ENCODE measurements at regions not wholly inside any gene's neighbourhood (a gene's known extent, or its start where the extent isn't known, plus 50 kb on each side); places are given as distances from the start of the nearest gene placed in this dataset.
"Not testable (repeated sequence)": the region's sequence is repeated elsewhere in the genome, so short reads cannot be mapped to it uniquely, and the experiment has no call there.

GRCh38 chr2:57368190-57368589, 678.4 kb upstream of the VRK2 start:
- no peak for DNase-seq

GRCh38 chr2:57370882-57371585, 675.6 kb upstream of the VRK2 start:
- DNase-seq = no peak

GRCh38 chr2:57372237-57372984, 674.2 kb upstream of the VRK2 start:
- no peak for DNase-seq

DNA sequence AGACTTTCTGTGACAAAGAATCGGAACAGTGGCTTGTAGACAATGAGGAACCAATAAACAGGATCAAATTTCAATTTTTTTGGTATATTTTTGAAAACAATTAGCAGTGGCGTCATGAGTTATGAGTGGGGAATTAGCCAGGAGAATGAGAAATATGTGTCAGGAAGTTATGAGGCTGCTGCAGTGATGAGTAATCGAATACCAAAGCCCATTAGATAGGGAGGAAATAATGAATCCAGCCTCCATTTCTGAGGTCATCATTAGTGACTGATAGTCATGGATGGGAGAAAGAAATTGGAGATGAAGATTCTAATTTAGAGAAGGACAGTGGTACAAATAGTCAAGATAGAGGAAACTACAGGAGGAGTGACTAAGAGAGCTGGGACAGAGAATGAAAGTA, 673.1 kb upstream of the VRK2 start:
- DNase-seq = no peak

GRCh38 chr2:57376985-57377384, 669.6 kb upstream of the VRK2 start:
- no peak for DNase-seq

DNA sequence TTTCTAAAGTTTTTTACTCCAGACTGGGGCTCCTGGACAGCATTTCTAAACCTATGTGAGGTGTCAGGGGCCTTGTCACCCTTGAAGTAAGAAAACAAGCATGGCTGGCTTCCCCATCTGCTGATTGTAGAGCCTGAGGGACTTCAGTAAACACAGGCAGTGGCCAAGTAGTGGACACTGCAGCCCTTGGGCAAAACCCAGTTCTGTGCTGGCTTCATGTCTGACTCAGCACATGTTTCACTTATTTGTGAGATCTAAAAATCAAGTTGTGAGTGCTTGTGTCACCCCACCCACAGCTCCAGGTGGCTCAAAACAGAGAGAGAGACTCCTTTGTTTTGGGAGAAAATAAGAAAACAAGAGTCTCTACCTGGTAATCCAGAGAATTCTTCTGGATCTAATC, 660.3 kb upstream of the VRK2 start:
- no peak for DNase-seq

GRCh38 chr2:57396355-57397098, 650.1 kb upstream of the VRK2 start:
- DNase-seq = no peak

- DNase-seq = no peak
These were observed 648.9 kb upstream of the VRK2 start for GRCh38 chr2:57397550-57398360.

DNA sequence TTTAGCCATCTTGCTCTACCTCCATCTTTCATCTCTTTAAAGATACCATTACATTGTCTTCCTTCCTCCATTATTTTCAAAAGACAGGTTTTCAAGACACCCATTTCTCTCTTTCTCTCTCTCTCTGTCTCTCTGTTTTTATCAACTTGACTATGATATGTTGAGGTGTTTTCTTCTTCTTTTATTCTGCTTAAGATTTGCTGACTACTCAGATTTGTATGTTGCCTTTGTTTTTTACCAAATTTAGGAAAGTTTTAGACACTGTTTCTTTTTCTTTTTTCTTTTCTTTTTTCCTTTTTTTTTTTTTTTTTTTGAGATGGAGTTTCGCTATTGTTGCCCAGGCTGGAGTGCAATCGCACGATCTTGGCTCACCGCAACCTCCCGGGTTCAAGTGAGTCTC, 647.5 kb upstream of the VRK2 start:
- no peak for DNase-seq

DNA sequence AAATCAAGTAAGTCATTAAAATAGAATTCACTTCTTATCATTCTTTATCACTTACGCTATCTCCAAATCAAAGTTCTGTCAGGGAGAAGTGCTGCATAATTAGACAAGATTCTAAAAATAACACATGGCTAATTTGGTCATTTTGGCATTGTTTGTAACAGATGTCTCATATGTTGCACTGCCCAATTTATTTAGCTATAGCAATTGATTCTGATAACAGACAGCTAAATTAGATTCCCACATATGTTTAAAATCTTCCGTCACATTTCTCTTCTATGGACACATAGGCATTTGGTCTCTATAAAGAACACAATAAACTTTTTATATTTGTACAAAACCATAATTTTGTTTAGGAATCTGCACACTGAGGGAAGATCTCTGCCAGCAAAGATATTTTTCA, 644.5 kb upstream of the VRK2 start:
- no peak for DNase-seq

DNA sequence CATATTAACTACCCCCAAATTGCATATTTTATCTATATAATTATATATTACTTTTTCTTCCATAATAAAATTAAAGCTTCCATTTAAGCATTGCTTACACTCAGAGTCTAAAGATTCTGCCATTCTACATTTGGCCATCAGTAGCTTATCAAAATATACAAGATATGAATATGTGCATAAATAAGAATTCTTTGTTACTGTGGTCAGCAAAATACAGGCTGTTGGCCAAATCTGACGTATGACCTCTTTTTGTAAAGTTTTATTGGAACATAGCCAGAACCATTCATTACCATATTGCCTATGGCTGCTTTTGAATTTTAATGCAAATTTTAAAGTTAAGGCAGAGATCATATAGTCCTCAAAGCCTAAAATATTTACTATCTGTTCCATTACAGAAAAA, 643.9 kb upstream of the VRK2 start:
- no peak for DNase-seq

- no peak for DNase-seq
These were observed 638.8 kb upstream of the VRK2 start for GRCh38 chr2:57407772-57408201.

GRCh38 chr2:57408587-57408986, 638.0 kb upstream of the VRK2 start:
- no peak for DNase-seq

- DNase-seq = no peak
These were observed 629.6 kb upstream of the VRK2 start for GRCh38 chr2:57417007-57417406.

GRCh38 chr2:57418859-57419346, 627.7 kb upstream of the VRK2 start:
- DNase-seq = not testable (repeated sequence)

GRCh38 chr2:57429831-57430230, 616.8 kb upstream of the VRK2 start:
- no peak for DNase-seq

DNA sequence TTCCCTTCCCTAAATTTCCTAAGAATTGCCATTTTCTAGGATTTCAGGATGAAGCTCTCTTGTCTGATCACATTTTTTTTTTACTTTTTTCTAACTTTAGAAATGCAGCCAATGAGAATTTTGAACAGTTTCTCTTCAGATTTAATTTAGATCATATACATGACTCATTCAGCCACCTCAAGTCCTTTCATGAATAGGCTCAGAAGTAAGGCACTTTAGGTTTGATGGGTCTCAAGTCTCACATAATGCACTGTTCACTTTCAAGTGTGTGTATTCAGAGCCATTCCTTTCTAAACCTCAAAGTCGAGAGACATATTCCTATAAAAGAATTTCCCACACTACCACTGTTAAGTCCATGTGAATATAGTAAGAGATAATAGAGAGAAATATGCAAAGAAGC, 614.1 kb upstream of the VRK2 start:
- DNase-seq = no peak

GRCh38 chr2:57434441-57434840, 612.2 kb upstream of the VRK2 start:
- no peak for DNase-seq

DNA sequence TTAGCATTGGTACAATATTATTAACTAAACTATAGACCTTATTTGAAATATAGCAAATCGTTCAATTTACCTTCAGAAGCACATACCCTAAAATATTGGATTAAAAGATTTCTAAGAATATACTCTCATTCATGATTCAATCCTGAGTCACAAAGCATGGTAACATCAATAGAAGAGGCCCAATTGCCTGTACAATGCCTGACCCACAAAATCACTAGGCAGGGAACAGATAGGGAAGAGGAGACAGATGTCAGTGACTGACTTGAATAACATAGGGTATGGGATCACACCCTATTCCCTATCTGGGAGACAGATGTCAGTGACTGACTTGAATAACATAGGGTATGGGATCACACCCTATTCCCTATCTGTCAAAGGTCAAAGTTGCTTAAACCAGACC, 611.6 kb upstream of the VRK2 start:
- no peak for DNase-seq

DNA sequence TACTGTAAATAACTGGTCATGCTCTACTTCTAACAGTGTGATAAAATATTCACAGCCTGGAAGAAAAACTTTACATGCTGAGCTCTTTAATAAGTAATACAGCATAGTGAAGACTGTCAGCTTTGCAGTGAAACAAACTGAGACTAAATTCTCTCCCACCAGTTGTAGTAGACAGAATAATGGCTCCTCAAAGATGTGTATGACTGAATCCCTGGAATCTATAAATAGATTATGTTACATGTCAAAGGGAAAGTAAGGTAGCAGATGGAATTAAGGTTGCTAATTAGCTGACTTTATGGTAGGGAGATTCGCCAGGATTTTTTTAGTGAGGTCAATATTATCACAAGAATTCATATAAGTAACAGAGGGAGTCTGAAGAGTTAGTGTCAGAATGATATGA, 609.5 kb upstream of the VRK2 start:
- DNase-seq = no peak

DNA sequence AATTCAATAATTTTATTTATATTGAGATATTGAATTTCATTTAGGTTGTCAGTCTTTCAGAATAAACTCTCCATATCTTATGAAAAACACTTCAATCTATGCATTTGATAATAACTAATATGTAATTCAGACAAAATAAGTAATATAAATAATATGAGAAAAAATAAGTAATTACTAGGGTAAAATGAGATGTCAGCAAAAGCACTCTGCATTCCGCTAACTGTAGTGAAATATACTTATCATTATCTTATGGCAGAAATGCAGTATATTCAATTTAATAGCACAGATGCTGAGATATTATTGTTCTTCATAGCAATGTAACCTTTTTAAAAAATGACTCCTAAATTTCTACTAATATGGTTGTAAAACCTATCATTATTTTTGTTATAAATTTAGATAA, 606.2 kb upstream of the VRK2 start:
- DNase-seq = no peak

- DNase-seq = no peak
These were observed 603.5 kb upstream of the VRK2 start for GRCh38 chr2:57443086-57443485.

DNA sequence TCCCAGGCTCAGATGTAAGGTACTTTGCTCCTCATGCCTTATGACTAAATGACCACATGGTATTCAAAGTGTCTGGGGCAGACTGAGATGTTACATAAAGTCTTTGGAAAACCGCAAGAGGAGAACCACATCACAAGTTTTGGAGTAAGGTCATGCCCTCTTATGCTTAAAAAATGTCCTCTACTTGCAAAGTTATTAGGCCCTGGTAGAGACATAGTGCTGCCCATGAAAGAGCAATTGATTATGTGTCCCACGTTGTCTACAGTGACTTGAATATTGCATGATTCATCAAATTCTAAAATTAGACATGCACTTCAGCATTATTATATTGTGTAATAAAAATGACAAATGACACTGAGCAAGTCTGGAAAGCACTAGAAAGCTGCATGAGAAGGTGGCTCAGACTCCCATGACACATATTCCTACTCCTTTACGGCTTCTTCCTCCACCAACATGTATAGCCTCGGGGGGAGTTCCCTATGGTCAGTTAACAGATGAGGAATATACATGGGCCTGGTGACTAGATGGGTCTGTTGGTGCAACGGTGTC, 602.6 kb upstream of the VRK2 start:
- no peak for DNase-seq
